NB4 (cell line): ENCODE measurements at regions not wholly inside any gene's neighbourhood (a gene's known extent, or its start where the extent isn't known, plus 50 kb on each side); places are given as distances from the start of the nearest gene placed in this dataset.

Experiments
- MAX ChIP-seq: IDR thresholded peaks from 2 replicates; pipeline ENCODE4 v1.6.1; 2011; ENCODE audit warnings: low read depth, low read length
- TF ChIP-seq, protein P1 (sequence below): IDR thresholded peaks from one replicate; pipeline ENCODE4 v1.5.1; 2012; ENCODE audit warnings: low read depth, low read length

GRCh38 chr10:125399289-125399688 is 238.9 kb upstream of the CTBP2 start:
- TF ChIP-seq, protein P1, sequence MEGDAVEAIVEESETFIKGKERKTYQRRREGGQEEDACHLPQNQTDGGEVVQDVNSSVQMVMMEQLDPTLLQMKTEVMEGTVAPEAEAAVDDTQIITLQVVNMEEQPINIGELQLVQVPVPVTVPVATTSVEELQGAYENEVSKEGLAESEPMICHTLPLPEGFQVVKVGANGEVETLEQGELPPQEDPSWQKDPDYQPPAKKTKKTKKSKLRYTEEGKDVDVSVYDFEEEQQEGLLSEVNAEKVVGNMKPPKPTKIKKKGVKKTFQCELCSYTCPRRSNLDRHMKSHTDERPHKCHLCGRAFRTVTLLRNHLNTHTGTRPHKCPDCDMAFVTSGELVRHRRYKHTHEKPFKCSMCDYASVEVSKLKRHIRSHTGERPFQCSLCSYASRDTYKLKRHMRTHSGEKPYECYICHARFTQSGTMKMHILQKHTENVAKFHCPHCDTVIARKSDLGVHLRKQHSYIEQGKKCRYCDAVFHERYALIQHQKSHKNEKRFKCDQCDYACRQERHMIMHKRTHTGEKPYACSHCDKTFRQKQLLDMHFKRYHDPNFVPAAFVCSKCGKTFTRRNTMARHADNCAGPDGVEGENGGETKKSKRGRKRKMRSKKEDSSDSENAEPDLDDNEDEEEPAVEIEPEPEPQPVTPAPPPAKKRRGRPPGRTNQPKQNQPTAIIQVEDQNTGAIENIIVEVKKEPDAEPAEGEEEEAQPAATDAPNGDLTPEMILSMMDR, result no peak
- TF ChIP-seq MAX, result no peak
